Nephron (organoid): ENCODE measurements at regions not wholly inside any gene's neighbourhood (a gene's known extent, or its start where the extent isn't known, plus 50 kb on each side); places are given as distances from the start of the nearest gene placed in this dataset.

Experiments used
- H3K27ac Mint-ChIP-seq, 3 experiments: 2 replicates each; pipeline ENCODE4 v1.8.0; 2020; ENCODE audit warnings: mixed read lengths in 3 of 3, mild to moderate bottlenecking in 2 of 3, moderate library complexity in 1 of 3
- H3K27me3 Mint-ChIP-seq: 2 replicates; pipeline ENCODE4 v1.8.0; 2021; ENCODE audit warnings: low read depth, mild to moderate bottlenecking, moderate library complexity, mixed read lengths
- H3K36me3 Mint-ChIP-seq: 2 replicates; pipeline ENCODE4 v1.8.0; 2020; ENCODE audit warnings: low read depth, mixed read lengths
- H3K4me1 Mint-ChIP-seq: 2 replicates; pipeline ENCODE4 v1.8.0; 2020; ENCODE audit warnings: mixed read lengths
- H3K4me3 Mint-ChIP-seq, 3 experiments: 2 replicates each; pipeline ENCODE4 v1.8.0; 2020; ENCODE audit warnings: mild to moderate bottlenecking in 3 of 3, mixed read lengths in 3 of 3, moderate library complexity in 2 of 3
- H3K9me3 Mint-ChIP-seq: 2 replicates; pipeline ENCODE4 v1.8.0; 2020; ENCODE audit warnings: mixed read lengths
- CTCF ChIP-seq, 3 experiments: fragments of 200-600 bp; sonication (generic); IDR thresholded peaks; one replicate each; pipeline ENCODE4 v1.5.0; 2021; ENCODE audit warnings: antibody characterized with exemption in 3 of 3; ENCODE audit not compliant: unreplicated experiment in 3 of 3

- Mint-ChIP-seq H3K4me1 (no peaks in the 10 kb centered on the region), H3K9me3 (no peaks in the 10 kb centered on the region), H3K36me3 (no peaks in the 10 kb centered on the region), H3K27me3 (no peaks in the 10 kb centered on the region), H3K27ac (no peak overlapping the region), H3K4me3 (no peak overlapping the region)
- no peak for TF ChIP-seq CTCF (IDR thresholded peaks at IDR 0.05; ENCODE audit: unreplicated experiment in 3 of 3)
These were observed 837.3 kb downstream of the IPMK start for GRCh38 chr10:57430376-57430775.

- Mint-ChIP-seq H3K4me1 (no peaks in the 10 kb centered on the region), H3K36me3 (no peaks in the 10 kb centered on the region), H3K27ac (no peak overlapping the region), H3K4me3 (no peak overlapping the region), H3K9me3 (peaks cover 3% of the 10 kb centered on the region), H3K27me3 (no peaks in the 10 kb centered on the region)
- no peak for TF ChIP-seq CTCF (IDR thresholded peaks at IDR 0.05; ENCODE audit: unreplicated experiment in 3 of 3)
These were observed 846.8 kb downstream of the IPMK start for GRCh38 chr10:57420881-57421280.

GRCh38 chr10:57418476-57418875 is 849.2 kb downstream of the IPMK start:
- TF ChIP-seq CTCF (IDR thresholded peaks at IDR 0.05; ENCODE audit: unreplicated experiment in 3 of 3): no peak
- Mint-ChIP-seq H3K27me3 (no peaks in the 10 kb centered on the region), H3K4me1 (no peaks in the 10 kb centered on the region), H3K4me3 (no peak overlapping the region), H3K36me3 (no peaks in the 10 kb centered on the region), H3K27ac (no peak overlapping the region), H3K9me3 (peaks cover 7% of the 10 kb centered on the region)

GRCh38 chr10:57395923-57396322 is 871.8 kb downstream of the IPMK start:
- no peak for TF ChIP-seq CTCF (IDR thresholded peaks at IDR 0.05; ENCODE audit: unreplicated experiment in 3 of 3)
- H3K36me3 Mint-ChIP-seq: no peaks in the 10 kb centered on the region
- no peaks in the 10 kb centered on the region for H3K27me3 Mint-ChIP-seq
- no peak overlapping the region for H3K4me3 Mint-ChIP-seq
- no peaks in the 10 kb centered on the region for H3K4me1 Mint-ChIP-seq
- H3K27ac Mint-ChIP-seq: no peak overlapping the region
- no peaks in the 10 kb centered on the region for H3K9me3 Mint-ChIP-seq

GRCh38 chr10:57367412-57367811 is 900.3 kb downstream of the IPMK start:
- no peak overlapping the region for H3K4me3 Mint-ChIP-seq
- H3K36me3 Mint-ChIP-seq: no peaks in the 10 kb centered on the region
- H3K9me3 Mint-ChIP-seq: no peaks in the 10 kb centered on the region
- H3K27ac Mint-ChIP-seq: no peak overlapping the region
- H3K4me1 Mint-ChIP-seq: no peaks in the 10 kb centered on the region
- no peaks in the 10 kb centered on the region for H3K27me3 Mint-ChIP-seq
- TF ChIP-seq CTCF (IDR thresholded peaks at IDR 0.05; ENCODE audit: unreplicated experiment in 3 of 3): no peak

- H3K4me1 Mint-ChIP-seq: no peaks in the 10 kb centered on the region
- H3K4me3 Mint-ChIP-seq: no peak overlapping the region
- H3K36me3 Mint-ChIP-seq: no peaks in the 10 kb centered on the region
- no peaks in the 10 kb centered on the region for H3K27me3 Mint-ChIP-seq
- no peaks in the 10 kb centered on the region for H3K9me3 Mint-ChIP-seq
- TF ChIP-seq CTCF (IDR thresholded peaks at IDR 0.05; ENCODE audit: unreplicated experiment in 3 of 3): no peak
- no peak overlapping the region for H3K27ac Mint-ChIP-seq
These were observed 904.9 kb downstream of the IPMK start for GRCh38 chr10:57362811-57363210.
